Osteoblast (primary cell): ENCODE measurements at regions not wholly inside any gene's neighbourhood (a gene's known extent, or its start where the extent isn't known, plus 50 kb on each side); places are given as distances from the start of the nearest gene placed in this dataset.

Experiments used
- DNase-seq: peaks from one replicate; pipeline ENCODE4 v3.0.0; 2011; ENCODE audit warnings: low spot score, mixed read lengths; ENCODE audit not compliant: insufficient read length; ENCODE audit errors: missing footprints
- H2AFZ ChIP-seq: 2 replicates; pipeline ENCODE4 v1.6.0; 2011; ENCODE audit warnings: mild to moderate bottlenecking, low read length
- H3K27ac ChIP-seq: 2 replicates; pipeline ENCODE4 v1.5.1; 2011; ENCODE audit warnings: mild to moderate bottlenecking, low read depth, low read length, moderate library complexity
- H3K27me3 ChIP-seq: 2 replicates; pipeline ENCODE4 v1.6.0; 2012; ENCODE audit warnings: mild to moderate bottlenecking, control low read depth, inconsistent platforms, low read length, moderate library complexity; ENCODE audit not compliant: insufficient read depth
- H3K36me3 ChIP-seq: 2 replicates; pipeline ENCODE4 v1.5.1; 2011; ENCODE audit warnings: mild to moderate bottlenecking, low read length, control low read depth, moderate library complexity; ENCODE audit not compliant: insufficient read depth
- H3K4me1 ChIP-seq: 2 replicates; pipeline ENCODE4 v1.5.1; 2011; ENCODE audit warnings: mild to moderate bottlenecking, low read length, control low read depth, moderate library complexity; ENCODE audit not compliant: insufficient read depth
- H3K4me2 ChIP-seq: 2 replicates; pipeline ENCODE4 v1.6.0; 2011; ENCODE audit warnings: mild to moderate bottlenecking, low read length; ENCODE audit not compliant: insufficient read depth
- H3K4me3 ChIP-seq: fragments of 200-600 bp; sonication (generic); 3 replicates; pipeline ENCODE4 v1.5.1; 2012; ENCODE audit warnings: mild to moderate bottlenecking, low read length, inconsistent platforms; ENCODE audit not compliant: insufficient read depth
- H3K79me2 ChIP-seq: 2 replicates; pipeline ENCODE4 v1.6.0; 2012; ENCODE audit warnings: mild to moderate bottlenecking, low read length, control low read depth, inconsistent platforms; ENCODE audit not compliant: insufficient read depth
- H3K9me3 ChIP-seq: 2 replicates; pipeline ENCODE4 v1.5.1; 2011; ENCODE audit warnings: low read depth, low read length, control low read depth
- H4K20me1 ChIP-seq: 2 replicates; pipeline ENCODE4 v1.6.0; 2012; ENCODE audit warnings: mild to moderate bottlenecking, low read length, control low read depth; ENCODE audit not compliant: insufficient read depth
- TF ChIP-seq, protein P1 (sequence below): IDR thresholded peaks from 2 replicates; pipeline ENCODE4 v1.5.1; 2011; ENCODE audit warnings: mild to moderate bottlenecking, low read depth, low read length, moderate library complexity; ENCODE audit errors: extremely low read depth

DNA sequence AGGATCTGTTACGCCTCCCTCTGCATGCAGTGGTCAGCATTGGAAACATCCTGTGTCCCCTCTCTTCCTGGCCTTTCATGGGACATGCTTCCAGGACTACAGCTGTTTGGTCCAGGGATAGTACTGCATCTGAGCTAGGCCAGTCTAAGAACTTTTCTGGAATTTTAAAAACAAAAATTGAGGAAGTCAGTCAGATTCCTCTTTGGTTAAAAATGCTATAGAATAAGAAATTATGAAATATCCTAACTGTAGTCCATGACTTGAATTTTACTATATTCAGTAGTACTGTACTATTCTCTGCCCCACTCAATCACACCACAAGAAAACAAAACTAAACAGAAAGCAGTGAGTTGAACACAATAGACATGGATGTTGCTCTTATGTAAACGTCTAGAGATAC lies 201.0 kb upstream of the CADM1 start:
- TF ChIP-seq, protein P1, sequence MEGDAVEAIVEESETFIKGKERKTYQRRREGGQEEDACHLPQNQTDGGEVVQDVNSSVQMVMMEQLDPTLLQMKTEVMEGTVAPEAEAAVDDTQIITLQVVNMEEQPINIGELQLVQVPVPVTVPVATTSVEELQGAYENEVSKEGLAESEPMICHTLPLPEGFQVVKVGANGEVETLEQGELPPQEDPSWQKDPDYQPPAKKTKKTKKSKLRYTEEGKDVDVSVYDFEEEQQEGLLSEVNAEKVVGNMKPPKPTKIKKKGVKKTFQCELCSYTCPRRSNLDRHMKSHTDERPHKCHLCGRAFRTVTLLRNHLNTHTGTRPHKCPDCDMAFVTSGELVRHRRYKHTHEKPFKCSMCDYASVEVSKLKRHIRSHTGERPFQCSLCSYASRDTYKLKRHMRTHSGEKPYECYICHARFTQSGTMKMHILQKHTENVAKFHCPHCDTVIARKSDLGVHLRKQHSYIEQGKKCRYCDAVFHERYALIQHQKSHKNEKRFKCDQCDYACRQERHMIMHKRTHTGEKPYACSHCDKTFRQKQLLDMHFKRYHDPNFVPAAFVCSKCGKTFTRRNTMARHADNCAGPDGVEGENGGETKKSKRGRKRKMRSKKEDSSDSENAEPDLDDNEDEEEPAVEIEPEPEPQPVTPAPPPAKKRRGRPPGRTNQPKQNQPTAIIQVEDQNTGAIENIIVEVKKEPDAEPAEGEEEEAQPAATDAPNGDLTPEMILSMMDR, result no peak
- Histone ChIP-seq H3K27ac (no peak overlapping the region), H3K4me3 (no peak overlapping the region), H3K4me2 (no peak overlapping the region), H3K79me2 (no peaks in the 10 kb centered on the region), H2AFZ (no peak overlapping the region), H3K4me1 (no peaks in the 10 kb centered on the region), H3K9me3 (no peaks in the 10 kb centered on the region), H3K36me3 (no peaks in the 10 kb centered on the region), H3K27me3 (no peaks in the 10 kb centered on the region), H4K20me1 (no peaks in the 10 kb centered on the region)
- DNase-seq, result no peak

DNA sequence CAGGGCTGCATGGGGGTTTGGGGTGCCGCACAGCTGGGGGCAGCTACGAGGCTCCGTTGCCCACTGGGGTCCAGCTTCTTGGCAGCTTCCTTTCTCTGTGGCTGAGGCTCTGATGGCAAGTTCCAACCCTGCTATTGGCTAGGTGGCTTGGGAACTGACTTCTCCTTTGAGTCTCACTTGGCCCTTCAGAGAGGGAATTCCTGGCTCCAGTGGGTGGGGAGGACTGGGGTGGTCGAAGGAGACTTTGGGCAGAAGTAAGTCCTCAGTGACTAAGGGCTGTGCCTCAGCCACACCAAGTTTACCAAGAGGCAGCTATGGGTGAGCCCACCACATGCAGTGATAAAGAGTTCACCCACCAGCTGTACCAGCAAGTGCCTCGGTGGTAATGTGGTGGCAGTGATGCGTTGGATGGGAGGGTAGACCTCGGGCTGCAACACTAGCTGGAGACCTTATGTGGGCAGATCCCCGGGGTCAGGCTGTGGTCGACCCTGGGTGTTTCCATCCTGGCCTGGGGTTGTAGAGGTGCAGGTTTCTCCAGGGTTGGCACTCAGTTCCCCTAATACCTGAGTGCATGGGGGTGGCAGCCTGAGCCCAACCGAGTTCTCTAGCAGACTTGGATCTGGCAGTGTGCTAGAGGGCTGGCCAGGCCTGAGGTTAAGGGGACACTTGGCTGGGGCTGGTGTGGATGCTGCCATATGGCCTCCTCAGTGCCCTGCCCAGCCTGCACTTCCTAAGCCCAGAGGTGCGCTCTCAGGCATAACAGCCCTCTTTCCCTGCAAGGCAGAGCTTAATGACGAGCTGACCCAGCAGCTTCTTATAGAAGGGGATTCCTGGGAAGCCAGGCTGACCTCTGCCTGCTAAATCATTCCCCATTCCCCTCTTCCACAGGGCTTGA lies 197.0 kb upstream of the CADM1 start:
- Histone ChIP-seq H3K4me3 (no peak overlapping the region), H3K79me2 (no peaks in the 10 kb centered on the region)
- TF ChIP-seq, protein P1, result no peak

DNA sequence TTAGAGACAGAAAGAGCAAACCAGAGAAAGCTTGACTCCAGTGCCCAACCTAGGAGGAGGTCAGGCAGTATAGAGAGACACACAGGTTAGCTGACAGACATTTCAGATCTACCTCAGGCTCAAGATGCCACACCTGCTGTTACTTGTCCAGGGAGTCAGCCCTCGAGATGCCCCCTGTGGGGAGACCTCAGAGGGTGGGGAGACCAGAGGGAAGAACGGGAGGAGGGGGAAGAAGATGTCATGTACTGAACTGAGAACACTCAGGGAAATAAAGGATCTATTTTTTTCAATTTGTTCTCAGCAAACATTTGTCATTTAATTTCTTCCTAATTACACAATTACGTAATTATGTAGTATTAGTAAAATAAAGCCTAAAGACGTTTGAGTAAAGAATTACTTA lies 196.3 kb upstream of the CADM1 start:
- TF ChIP-seq, protein P1, result no peak
- Histone ChIP-seq H3K27me3 (no peaks in the 10 kb centered on the region), H4K20me1 (no peaks in the 10 kb centered on the region), H3K4me3 (no peak overlapping the region), H3K27ac (no peak overlapping the region), H2AFZ (no peak overlapping the region), H3K36me3 (no peaks in the 10 kb centered on the region), H3K4me2 (no peak overlapping the region), H3K4me1 (no peaks in the 10 kb centered on the region), H3K79me2 (no peaks in the 10 kb centered on the region), H3K9me3 (no peaks in the 10 kb centered on the region)
- no peak for DNase-seq

More for the DNA sequence above, 197.0 kb upstream of the CADM1 start:
- Histone ChIP-seq H3K4me2 (no peak overlapping the region), H3K9me3 (no peaks in the 10 kb centered on the region), H3K36me3 (no peaks in the 10 kb centered on the region), H4K20me1 (no peaks in the 10 kb centered on the region), H3K4me1 (no peaks in the 10 kb centered on the region), H2AFZ (no peak overlapping the region), H3K27ac (no peak overlapping the region), H3K27me3 (no peaks in the 10 kb centered on the region)
- no peak for DNase-seq

DNA sequence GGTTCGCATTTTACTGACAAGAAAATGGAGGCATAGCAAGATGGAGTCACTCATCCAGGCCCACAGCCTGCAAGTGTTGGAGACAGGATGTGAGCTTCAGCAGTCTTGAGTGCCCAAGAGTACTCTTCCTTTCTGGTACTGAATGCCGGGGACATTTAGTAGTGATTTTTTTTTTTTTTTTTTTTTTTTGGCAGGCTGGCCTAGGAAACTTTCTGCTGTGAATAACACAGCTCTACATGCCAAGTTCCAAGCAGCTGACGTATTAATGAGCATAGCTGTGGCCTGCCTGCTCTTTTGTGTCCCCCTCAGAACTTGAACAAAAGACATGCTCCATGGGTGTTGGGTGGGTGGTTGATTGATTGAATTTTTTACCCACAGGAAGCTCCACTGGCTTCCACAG lies 195.5 kb upstream of the CADM1 start:
- DNase-seq, result no peak
- TF ChIP-seq, protein P1, result no peak
- Histone ChIP-seq H4K20me1 (no peaks in the 10 kb centered on the region), H2AFZ (no peak overlapping the region), H3K4me3 (no peak overlapping the region), H3K36me3 (no peaks in the 10 kb centered on the region), H3K9me3 (no peaks in the 10 kb centered on the region), H3K4me1 (no peaks in the 10 kb centered on the region), H3K27ac (no peak overlapping the region), H3K4me2 (no peak overlapping the region), H3K79me2 (no peaks in the 10 kb centered on the region), H3K27me3 (no peaks in the 10 kb centered on the region)
